Upper lobe of right lung (tissue), 1 donor: ENCODE measurements at regions not wholly inside any gene's neighbourhood (a gene's known extent, or its start where the extent isn't known, plus 50 kb on each side); places are given as distances from the start of the nearest gene placed in this dataset.

Experiments used
- ATAC-seq: fragments of 200-7000 bp; cut with Tn5 transposase; one replicate; pipeline ENCODE4 v1.9.1; 2020; ENCODE audit warnings: mild to moderate bottlenecking, moderate library complexity
- DNase-seq: peaks from one replicate; pipeline ENCODE4 v3.0.0-alpha.2; 2020
- H3K27ac ChIP-seq: fragments of 200-600 bp; one replicate; pipeline ENCODE4 v1.8.0; 2022
- H3K27me3 ChIP-seq: fragments of 200-600 bp; one replicate; pipeline ENCODE4 v1.8.0; 2022; ENCODE audit warnings: mild to moderate bottlenecking
- H3K36me3 ChIP-seq: fragments of 200-600 bp; one replicate; pipeline ENCODE4 v1.8.0; 2022
- H3K4me1 ChIP-seq: fragments of 200-600 bp; one replicate; pipeline ENCODE4 v1.8.0; 2022
- H3K4me3 ChIP-seq: fragments of 200-600 bp; one replicate; pipeline ENCODE4 v1.8.0; 2022; ENCODE audit warnings: mild to moderate bottlenecking
- H3K9me3 ChIP-seq: fragments of 200-600 bp; one replicate; pipeline ENCODE4 v1.8.0; 2022
- CTCF ChIP-seq: fragments of 200-600 bp; IDR thresholded peaks from one replicate; pipeline ENCODE4 v1.8.0; 2022; ENCODE audit warnings: antibody characterized with exemption
- intact Hi-C: fragments of 100-400 bp; cut with DNase I; formaldehyde crosslinking; loops from one replicate; pipeline ENCODE4 v1.11.0; 2022
- donor health status: DM: no; HTN: yes; CAD: no; lungs with severe emphysema.

- TF ChIP-seq CTCF = no peak
- Histone ChIP-seq H3K27me3 (no peaks in the 10 kb centered on the region), H3K4me1 (no peaks in the 10 kb centered on the region), H3K4me3 (no peak overlapping the region), H3K36me3 (no peaks in the 10 kb centered on the region), H3K27ac (no peak overlapping the region), H3K9me3 (no peaks in the 10 kb centered on the region)
- intact Hi-C loops = no loop called here
- ATAC-seq = no peak
- no peak for DNase-seq
Measured at GRCh38 chr4:95638920-95639501, 90.2 kb upstream of the UNC5C start.

GRCh38 chr4:95637043-95637600 is 88.3 kb upstream of the UNC5C start:
- Histone ChIP-seq H3K9me3 (no peaks in the 10 kb centered on the region), H3K4me3 (no peak overlapping the region), H3K36me3 (no peaks in the 10 kb centered on the region), H3K4me1 (no peaks in the 10 kb centered on the region), H3K27me3 (no peaks in the 10 kb centered on the region), H3K27ac (no peak overlapping the region)
- intact Hi-C loops = no loop called here
- peak; percentile 39 for TF ChIP-seq CTCF
- DNase-seq (no peak), ATAC-seq (peak; percentile 21)

- no peaks in the 10 kb centered on the region for H3K27me3 ChIP-seq
- no peaks in the 10 kb centered on the region for H3K4me1 ChIP-seq
- no peak for TF ChIP-seq CTCF
- H3K9me3 ChIP-seq = no peaks in the 10 kb centered on the region
- H3K4me3 ChIP-seq = no peak overlapping the region
- DNase-seq (no peak), ATAC-seq (no peak)
- intact Hi-C loops = no loop called here
- H3K36me3 ChIP-seq = no peaks in the 10 kb centered on the region
- no peak overlapping the region for H3K27ac ChIP-seq
Measured at GRCh38 chr4:95636061-95636460, 87.3 kb upstream of the UNC5C start.

GRCh38 chr4:95627709-95628108 is 78.9 kb upstream of the UNC5C start:
- H3K27me3 ChIP-seq = no peaks in the 10 kb centered on the region
- intact Hi-C loops = no loop called here
- no peak overlapping the region for H3K27ac ChIP-seq
- ATAC-seq (no peak), DNase-seq (no peak)
- TF ChIP-seq CTCF = no peak
- no peaks in the 10 kb centered on the region for H3K4me1 ChIP-seq
- H3K9me3 ChIP-seq = no peaks in the 10 kb centered on the region
- H3K36me3 ChIP-seq = no peaks in the 10 kb centered on the region
- no peak overlapping the region for H3K4me3 ChIP-seq

GRCh38 chr4:95627024-95627605 is 78.3 kb upstream of the UNC5C start:
- Histone ChIP-seq H3K36me3 (no peaks in the 10 kb centered on the region), H3K9me3 (no peaks in the 10 kb centered on the region), H3K27ac (no peak overlapping the region), H3K27me3 (no peaks in the 10 kb centered on the region), H3K4me1 (no peaks in the 10 kb centered on the region), H3K4me3 (no peak overlapping the region)
- intact Hi-C loops = no loop called here
- no peak for TF ChIP-seq CTCF
- no peak for DNase-seq
- ATAC-seq = no peak
